ENCODE measurements at regions not wholly inside any gene's neighbourhood (a gene's known extent, or its start where the extent isn't known, plus 50 kb on each side); places are given as distances from the start of the nearest gene placed in this dataset.

GRCh38 chr22:48301908-48302307, 1525.8 kb downstream of the BRD1 start:
- Histone ChIP-seq H3K4me3 (no peak overlapping the region), H2AFZ (no peak overlapping the region), H3K4me1 (ENCODE audit: insufficient read depth) (no peaks in the 10 kb centered on the region), H3K79me2 (replicated peaks; ENCODE audit: insufficient read depth) (no peaks in the 10 kb centered on the region), H3K27ac (ENCODE audit: low read depth) (no peak overlapping the region), H3K4me2 (no peak overlapping the region), H3K27me3 (ENCODE audit: insufficient read depth) (no peaks in the 10 kb centered on the region), H3F3A (replicated peaks; ENCODE audit: low read depth) (no peaks in the 10 kb centered on the region), H4K20me1 (replicated peaks; ENCODE audit: insufficient read depth) (no peaks in the 10 kb centered on the region), H3K36me3 (ENCODE audit: insufficient read depth) (no peaks in the 10 kb centered on the region), H3K9me2 (ENCODE audit: insufficient read depth) (no peaks in the 10 kb centered on the region)
- H3K4me1 Mint-ChIP-seq, result peaks cover 11% of the 10 kb centered on the region; the same call in 2 of the 3 replicates
- no peak overlapping the region for H3K4me3 Mint-ChIP-seq
- H3K27me3 Mint-ChIP-seq (ENCODE audit: insufficient read depth, low read depth, poor library complexity), result peaks cover 9% of the 10 kb centered on the region
- H3K9me3 Mint-ChIP-seq, result no peaks in the 10 kb centered on the region
- ATAC-seq (no peak), DNase-seq (ENCODE audit: low spot score) (no peak)
- TF ChIP-seq ZNF331 (CRISPR knock-in tag; IDR thresholded peaks at IDR 0.05; ENCODE audit: low read depth), result no peak
- TF ChIP-seq EZH2 (IDR thresholded peaks at IDR 0.05; ENCODE audit: low read depth, unreplicated experiment), result no peak
- no peak for TF ChIP-seq STAT1 (IDR thresholded peaks at IDR 0.05; ENCODE audit: unreplicated experiment)
- no peak overlapping the region; the same call in 1 of the 2 replicates for H3K27ac Mint-ChIP-seq
- H3K36me3 Mint-ChIP-seq (ENCODE audit: low read depth), result no peaks in the 10 kb centered on the region; the same call in 2 of the 3 replicates

GRCh38 chr22:48301421-48301820, 1526.3 kb downstream of the BRD1 start:
- no peaks in the 10 kb centered on the region; the same call in 2 of the 3 replicates for H3K36me3 Mint-ChIP-seq (ENCODE audit: low read depth)
- H3K4me1 Mint-ChIP-seq, result peaks cover 11% of the 10 kb centered on the region; the same call in 2 of the 3 replicates
- H3K4me3 Mint-ChIP-seq, result no peak overlapping the region
- Histone ChIP-seq H4K20me1 (replicated peaks; ENCODE audit: insufficient read depth) (no peaks in the 10 kb centered on the region), H3F3A (replicated peaks; ENCODE audit: low read depth) (no peaks in the 10 kb centered on the region), H2AFZ (no peak overlapping the region), H3K36me3 (ENCODE audit: insufficient read depth) (no peaks in the 10 kb centered on the region), H3K4me2 (no peak overlapping the region), H3K27me3 (ENCODE audit: insufficient read depth) (no peaks in the 10 kb centered on the region), H3K27ac (ENCODE audit: low read depth) (no peak overlapping the region), H3K4me1 (ENCODE audit: insufficient read depth) (no peaks in the 10 kb centered on the region), H3K79me2 (replicated peaks; ENCODE audit: insufficient read depth) (no peaks in the 10 kb centered on the region), H3K4me3 (no peak overlapping the region), H3K9me2 (ENCODE audit: insufficient read depth) (no peaks in the 10 kb centered on the region)
- H3K27ac Mint-ChIP-seq, result no peak overlapping the region; the same call in 1 of the 2 replicates
- no peaks in the 10 kb centered on the region for H3K9me3 Mint-ChIP-seq
- DNase-seq (ENCODE audit: low spot score), result no peak
- no peak for TF ChIP-seq ZNF331 (CRISPR knock-in tag; IDR thresholded peaks at IDR 0.05; ENCODE audit: low read depth)
- no peak for TF ChIP-seq POLR2AphosphoS5 (IDR thresholded peaks at IDR 0.05; ENCODE audit: low read depth)
- no peak for TF ChIP-seq ETS1 (IDR thresholded peaks at IDR 0.05)
- TF ChIP-seq CTCF (conservative IDR thresholded peaks at IDR 0.05; ENCODE audit: low read depth in 2 of 2), result no peak
- ATAC-seq, result no peak
- H3K27me3 Mint-ChIP-seq (ENCODE audit: insufficient read depth, low read depth, poor library complexity), result peaks cover 9% of the 10 kb centered on the region

- H3K9me3 Mint-ChIP-seq, result no peaks in the 10 kb centered on the region
- H3K27me3 Mint-ChIP-seq (ENCODE audit: insufficient read depth, low read depth, poor library complexity), result peaks cover 9% of the 10 kb centered on the region
- no peak overlapping the region for H3K27ac Mint-ChIP-seq
- no peaks in the 10 kb centered on the region for H3K79me2 ChIP-seq (replicated peaks; ENCODE audit: insufficient read depth)
- no peak overlapping the region for H3K27ac ChIP-seq (ENCODE audit: low read depth)
- H3K36me3 Mint-ChIP-seq (ENCODE audit: low read depth), result no peaks in the 10 kb centered on the region; the same call in 2 of the 3 replicates
- no peaks in the 10 kb centered on the region for H3K4me1 ChIP-seq (ENCODE audit: insufficient read depth)
- no peaks in the 10 kb centered on the region for H3K27me3 ChIP-seq (ENCODE audit: insufficient read depth)
- DNase-seq (ENCODE audit: low spot score), result no peak
- ATAC-seq, result no peak
- no peak overlapping the region for H3K4me3 ChIP-seq
- no peaks in the 10 kb centered on the region for H3K36me3 ChIP-seq (ENCODE audit: insufficient read depth)
- no peaks in the 10 kb centered on the region for H3K9me2 ChIP-seq (ENCODE audit: insufficient read depth)
- peaks cover 11% of the 10 kb centered on the region; the same call in 2 of the 3 replicates for H3K4me1 Mint-ChIP-seq
- no peaks in the 10 kb centered on the region for H4K20me1 ChIP-seq (replicated peaks; ENCODE audit: insufficient read depth)
- no peak overlapping the region for H2AFZ ChIP-seq
- no peaks in the 10 kb centered on the region for H3F3A ChIP-seq (replicated peaks; ENCODE audit: low read depth)
- no peak overlapping the region for H3K4me2 ChIP-seq
- no peak overlapping the region for H3K4me3 Mint-ChIP-seq
- TF ChIP-seq JUNB (IDR thresholded peaks at IDR 0.05; ENCODE audit: unreplicated experiment) (no peak), ZNF331 (CRISPR knock-in tag; IDR thresholded peaks at IDR 0.05; ENCODE audit: low read depth) (no peak), ZNF462 (CRISPR knock-in tag; IDR thresholded peaks at IDR 0.05) (no peak)
Measured at GRCh38 chr22:48300877-48301276, 1526.8 kb downstream of the BRD1 start.

Measured in GM23338 (cell line).